Spleen (tissue), 7 donors: ENCODE measurements at regions not wholly inside any gene's neighbourhood (a gene's known extent, or its start where the extent isn't known, plus 50 kb on each side); places are given as distances from the start of the nearest gene placed in this dataset.

ENCODE experiments used
- CTCF ChIP-seq, 11 experiments: fragments of 200-600 bp in 7 of 11; fragments of 450-650 bp in 4 of 11; sonication (generic) in 4 of 11; IDR thresholded peaks in 8 of 11; conservative IDR thresholded peaks in 3 of 11; 1 replicate in 7 of 11; 2 replicates in 4 of 11; pipeline versions ENCODE4 v1.4.0 to v1.8.0; 2016 to 2021; ENCODE audit warnings: antibody characterized with exemption in 11 of 11, inconsistent platforms in 4 of 11, mild to moderate bottlenecking in 1 of 11
- POLR2A ChIP-seq, 3 donors: fragments of 450-650 bp; IDR thresholded peaks; one replicate each; pipeline ENCODE4 v1.5.1; 2017; ENCODE audit warnings: antibody characterized with exemption in 3 of 3, mild to moderate bottlenecking in 1 of 3
- donor health status: DM: no; HTN: no; CAD: no; lungs with moderate emphysema.
- donor health status: DM: no; HTN: no; CAD: no.
- donor health status: DM: no; HTN: no; CAD: no.

GRCh38 chr1:173328961-173329360 lies 121.8 kb upstream of the TNFSF4 start:
- TF ChIP-seq POLR2A (IDR thresholded peaks at IDR 0.05), result no peak
- TF ChIP-seq CTCF (IDR thresholded peaks at IDR 0.05 in 8 of 11, conservative IDR thresholded peaks at IDR 0.05 in 3 of 11), result no peak
